T47D (cell line): ENCODE measurements at regions not wholly inside any gene's neighbourhood (a gene's known extent, or its start where the extent isn't known, plus 50 kb on each side); places are given as distances from the start of the nearest gene placed in this dataset.

Source experiments
- DNase-seq, 2 experiments: peaks; one replicate each; pipeline versions ENCODE4 v3.0.0 to v3.0.0-alpha.2; 2011 to 2012; ENCODE audit warnings: low read depth in 1 of 2, low spot score in 1 of 2
- JUND ChIP-seq: IDR thresholded peaks from 2 replicates; pipeline ENCODE4 v1.6.1; 2012; ENCODE audit warnings: low read depth
- in situ Hi-C: cut with HindIII; loops from 2 replicates; pipeline ENCODE4 v1.10.0; 2016; ENCODE audit warnings: low sequenced_read_pairs, low pct_unique_long_range_greater_than_20kb

- no peak for TF ChIP-seq JUND
- no peak for DNase-seq
- in situ Hi-C loops = no loop called here
These were observed 673.6 kb upstream of the CDH8 start for GRCh38 chr16:62709794-62710193.

- DNase-seq = no peak
- TF ChIP-seq JUND = no peak
- in situ Hi-C loops = no loop called here
These were observed 665.2 kb upstream of the CDH8 start for GRCh38 chr16:62701426-62701825.

GRCh38 chr16:62700426-62701294, 664.4 kb upstream of the CDH8 start:
- DNase-seq = no peak
- TF ChIP-seq JUND = no peak
- in situ Hi-C loops = no loop called here

DNA sequence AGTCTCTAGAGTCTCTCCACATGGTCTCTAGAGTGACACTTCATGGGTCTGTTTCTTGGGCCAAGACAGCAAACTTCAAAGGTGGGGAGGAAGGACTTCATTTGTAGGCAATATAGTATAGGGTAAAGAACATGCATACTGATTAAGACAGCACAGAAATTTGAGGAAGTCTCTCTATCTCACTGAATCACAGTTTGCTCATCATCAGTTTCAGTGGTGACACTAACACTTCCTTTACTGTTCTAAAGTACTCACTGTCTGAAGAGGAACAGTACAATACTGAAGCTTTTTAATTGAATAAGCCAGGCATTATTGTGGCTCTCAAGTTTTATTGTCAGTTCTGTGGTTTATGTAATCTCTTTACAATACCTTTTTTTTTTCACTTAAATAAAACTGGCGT, 656.4 kb upstream of the CDH8 start:
- in situ Hi-C loops = no loop called here
- no peak for TF ChIP-seq JUND
- DNase-seq = no peak

GRCh38 chr16:62681819-62682218, 645.6 kb upstream of the CDH8 start:
- DNase-seq = no peak
- TF ChIP-seq JUND = no peak
- in situ Hi-C loops = no loop called here

- no peak for TF ChIP-seq JUND
- no peak for DNase-seq
- in situ Hi-C loops = no loop called here
These were observed 642.6 kb upstream of the CDH8 start for GRCh38 chr16:62678796-62679195.

- in situ Hi-C loops = no loop called here
- no peak for TF ChIP-seq JUND
- DNase-seq = no peak
These were observed 640.1 kb upstream of the CDH8 start for GRCh38 chr16:62676306-62676705.

- in situ Hi-C loops = no loop called here
- DNase-seq = no peak
- no peak for TF ChIP-seq JUND
These were observed 629.0 kb upstream of the CDH8 start for GRCh38 chr16:62665269-62665668.

GRCh38 chr16:62664566-62664965, 628.3 kb upstream of the CDH8 start:
- no peak for DNase-seq
- in situ Hi-C loops = no loop called here
- TF ChIP-seq JUND = no peak

DNA sequence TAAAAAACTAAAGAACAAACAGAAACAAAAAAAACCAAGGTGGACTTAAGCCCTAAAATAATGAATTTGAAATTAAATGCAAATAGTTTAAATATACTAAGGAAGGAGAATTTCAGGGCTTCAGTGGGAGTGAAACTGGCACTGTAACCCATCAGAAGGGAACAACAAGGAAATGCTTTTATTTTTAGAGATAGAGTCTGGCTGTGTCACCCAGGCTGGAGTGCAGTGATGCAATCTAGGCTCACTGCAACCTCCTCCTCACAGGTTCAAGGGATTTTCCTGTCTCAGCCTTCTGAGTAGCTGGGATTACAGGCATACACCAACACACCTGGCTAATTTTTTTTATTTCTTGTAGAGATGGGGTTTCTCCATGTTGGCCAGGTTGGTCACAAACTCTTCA, 625.2 kb upstream of the CDH8 start:
- in situ Hi-C loops = no loop called here
- no peak for TF ChIP-seq JUND
- no peak for DNase-seq

- in situ Hi-C loops = no loop called here
- TF ChIP-seq JUND = no peak
- no peak for DNase-seq
These were observed 620.9 kb upstream of the CDH8 start for GRCh38 chr16:62657116-62657515.

DNA sequence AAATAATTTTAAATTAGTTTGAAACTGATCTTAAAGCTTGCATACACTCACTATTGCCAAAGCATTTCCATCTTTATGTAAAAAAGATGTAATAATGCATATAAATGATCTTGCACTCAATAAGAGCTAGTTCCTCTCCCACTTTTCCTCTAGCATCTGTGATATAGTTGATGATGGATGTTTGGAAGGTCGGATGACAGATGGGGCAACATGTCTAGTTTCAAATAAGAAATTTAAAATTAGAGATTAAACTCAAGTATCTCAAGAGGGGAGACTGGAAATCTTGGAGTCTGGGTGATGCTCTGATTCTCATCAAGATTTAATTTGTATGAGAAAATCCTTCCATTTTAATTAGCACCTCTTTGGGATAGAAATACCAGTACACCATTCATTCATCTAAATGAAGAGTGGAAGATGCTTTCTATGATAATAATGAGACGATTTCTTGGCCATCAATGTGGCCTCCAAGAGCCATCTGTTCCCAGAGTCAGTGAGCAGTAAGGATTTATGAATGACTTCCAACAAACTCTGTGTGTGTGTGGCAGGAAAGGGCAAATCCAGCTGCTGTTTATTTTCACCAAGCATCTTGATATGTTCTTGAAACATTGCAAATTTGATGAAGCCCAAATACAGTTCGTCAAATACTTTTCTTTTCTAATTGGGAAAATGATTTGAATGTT, 616.3 kb upstream of the CDH8 start:
- in situ Hi-C loops = no loop called here
- no peak for TF ChIP-seq JUND
- DNase-seq = no peak

DNA sequence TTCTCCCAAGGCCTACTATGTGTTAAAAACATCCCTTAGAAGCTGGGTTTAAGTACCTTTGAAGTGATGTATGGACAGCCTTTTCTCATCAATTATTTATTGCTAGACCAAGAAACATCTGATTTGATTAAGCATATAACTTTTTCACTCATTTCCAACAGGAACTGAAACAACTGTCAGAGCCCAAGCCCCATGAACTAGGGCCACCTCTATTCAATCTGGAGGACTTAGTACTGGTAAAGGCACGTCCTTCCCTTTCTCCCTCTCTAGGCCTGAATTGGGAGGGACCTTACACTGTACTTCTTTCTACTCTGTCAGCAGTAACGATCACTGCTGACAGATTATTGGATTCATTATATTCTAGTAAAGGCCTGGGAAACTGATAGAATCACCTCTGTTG, 612.0 kb upstream of the CDH8 start:
- no peak for TF ChIP-seq JUND
- in situ Hi-C loops = no loop called here
- no peak for DNase-seq
